HG03135 (cell line): ENCODE measurements at regions not wholly inside any gene's neighbourhood (a gene's known extent, or its start where the extent isn't known, plus 50 kb on each side); places are given as distances from the start of the nearest gene placed in this dataset.

ENCODE experiments used
- ATAC-seq: cut with Tn5 transposase; IDR thresholded peaks from one replicate; pipeline ENCODE4 v1.9.1; 2021; ENCODE audit warnings: mild to moderate bottlenecking, moderate library complexity; ENCODE audit not compliant: unreplicated experiment

DNA sequence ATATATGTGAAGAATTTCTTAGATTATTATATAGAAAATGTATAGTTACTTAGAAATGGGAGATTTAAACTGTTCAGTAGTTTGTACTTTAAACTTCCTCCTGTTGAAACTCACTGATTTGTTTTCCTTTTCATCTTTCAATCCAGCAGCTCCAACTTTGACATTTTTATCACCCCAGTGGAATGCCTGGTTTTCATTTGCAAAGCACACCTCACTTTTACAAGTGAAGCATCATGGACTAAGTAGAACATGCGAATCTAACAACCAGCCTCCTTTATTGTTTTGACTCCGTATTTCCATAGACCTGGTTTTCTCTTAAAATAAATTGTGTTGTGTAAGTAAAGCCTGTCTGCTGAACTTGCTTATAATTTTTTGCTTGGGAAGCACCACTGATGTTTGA, 97.8 kb upstream of the ROBO2 start:
- ATAC-seq = no peak

DNA sequence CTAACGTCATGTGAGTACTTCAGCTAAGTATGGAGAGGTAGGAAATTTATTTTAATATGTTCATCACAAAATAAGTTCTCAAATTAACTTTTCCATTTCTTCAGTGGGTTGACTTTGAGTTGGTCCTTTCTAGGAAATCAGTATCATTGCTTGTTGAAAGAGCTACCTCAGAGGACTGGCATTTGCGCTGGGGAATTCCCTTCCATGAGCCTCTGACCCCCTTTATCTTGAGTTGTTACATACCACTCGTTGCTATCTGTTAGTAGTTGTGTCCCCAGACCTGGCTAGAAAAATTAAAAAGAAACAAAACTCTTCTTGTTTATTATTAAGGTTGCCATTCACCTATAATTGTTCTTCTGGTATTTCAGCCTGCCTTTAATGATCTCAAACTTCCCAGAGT, 96.8 kb upstream of the ROBO2 start:
- no peak for ATAC-seq

DNA sequence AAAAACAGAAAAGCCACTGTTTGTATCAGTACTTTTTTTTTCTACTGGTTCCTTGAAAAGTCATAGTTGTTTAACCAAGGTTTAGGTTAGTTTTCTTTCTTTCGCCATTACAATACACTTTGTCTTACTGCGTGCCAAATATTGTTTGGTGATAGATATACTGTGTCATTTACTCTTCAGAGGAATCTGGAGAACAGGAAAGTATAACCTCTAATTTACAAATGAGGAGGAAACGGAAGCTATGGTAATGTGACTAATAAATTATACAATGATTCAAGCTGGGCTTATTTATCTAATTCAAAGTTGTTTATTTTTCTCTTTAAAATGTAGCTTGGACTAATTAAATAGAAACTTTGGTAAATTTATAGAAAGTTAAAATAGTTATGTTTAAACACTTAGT, 96.2 kb upstream of the ROBO2 start:
- ATAC-seq = no peak

DNA sequence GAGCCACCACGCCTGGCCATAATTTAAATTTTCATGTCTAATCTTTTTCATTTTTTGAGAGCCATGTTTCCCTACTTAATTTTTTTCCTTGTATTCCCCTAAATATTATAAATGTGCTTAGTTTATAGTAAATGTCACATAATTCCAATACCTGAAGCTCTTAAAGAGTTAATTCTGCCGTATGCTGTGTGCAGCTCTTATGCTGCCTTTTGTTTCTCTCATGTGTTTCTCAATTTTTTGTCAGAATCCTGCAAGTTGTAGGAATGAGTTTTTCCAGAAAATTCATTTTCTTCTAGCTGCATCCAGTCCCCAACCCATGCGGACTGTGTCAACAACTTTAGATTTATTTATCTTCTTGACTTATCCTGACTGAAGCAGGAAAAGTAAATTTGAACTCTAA, 90.9 kb upstream of the ROBO2 start:
- no peak for ATAC-seq

DNA sequence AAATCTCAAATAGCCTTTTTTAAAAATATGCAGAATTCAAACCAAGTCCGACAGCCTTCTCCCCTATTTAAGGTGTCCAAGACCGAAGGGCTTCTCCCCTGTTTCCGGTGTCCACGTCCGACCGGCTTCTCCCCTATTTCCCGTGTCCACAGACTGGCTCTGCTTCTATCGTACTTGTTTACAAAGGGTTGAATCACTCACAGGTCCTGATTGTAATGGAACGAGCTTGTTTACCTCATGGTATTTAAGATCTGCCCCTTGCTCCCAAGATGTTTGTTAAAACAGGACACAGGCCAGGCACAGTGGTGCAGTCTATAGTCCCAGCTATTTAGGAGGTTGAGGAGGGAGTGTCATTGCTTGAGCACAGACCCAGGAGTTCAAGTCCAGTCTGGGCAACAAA, 90.4 kb upstream of the ROBO2 start:
- ATAC-seq = no peak

DNA sequence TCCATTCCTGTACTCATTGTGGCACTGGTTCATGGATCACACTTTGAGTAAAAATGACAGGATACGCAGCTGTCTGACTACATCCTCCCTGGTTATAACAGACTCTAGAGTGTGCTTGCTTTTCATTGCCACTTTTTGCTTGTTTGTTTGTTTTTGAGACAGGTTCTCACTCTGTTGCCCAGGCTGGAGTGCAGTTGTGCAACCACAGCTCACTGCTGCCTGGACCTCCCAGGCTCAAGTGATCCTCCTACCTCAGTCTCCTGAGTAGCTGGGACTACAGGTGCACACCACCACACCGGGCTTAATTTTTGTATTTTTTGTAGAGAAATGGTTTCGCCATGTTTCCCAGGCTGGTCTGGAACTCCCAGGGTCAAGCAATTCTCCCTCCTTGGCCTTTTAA, 89.3 kb upstream of the ROBO2 start:
- no peak for ATAC-seq

DNA sequence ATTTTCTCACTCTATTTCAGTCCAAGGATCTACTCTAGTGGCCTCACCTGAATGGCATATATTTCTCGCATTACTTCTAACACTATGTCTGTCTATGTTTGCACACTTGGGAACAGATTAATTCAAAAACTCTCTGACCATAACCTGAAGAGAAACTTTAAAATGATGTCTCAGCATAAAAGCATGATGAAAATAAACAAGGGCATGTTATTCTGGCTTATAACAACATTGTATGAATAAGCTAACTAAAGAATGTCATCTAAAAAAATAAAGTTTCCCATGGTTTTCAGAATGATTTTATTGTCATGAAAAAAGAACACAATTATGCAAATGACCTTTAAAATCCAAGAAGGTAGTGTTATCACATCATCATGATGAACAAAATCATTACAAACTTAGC, 85.5 kb upstream of the ROBO2 start:
- ATAC-seq = no peak

DNA sequence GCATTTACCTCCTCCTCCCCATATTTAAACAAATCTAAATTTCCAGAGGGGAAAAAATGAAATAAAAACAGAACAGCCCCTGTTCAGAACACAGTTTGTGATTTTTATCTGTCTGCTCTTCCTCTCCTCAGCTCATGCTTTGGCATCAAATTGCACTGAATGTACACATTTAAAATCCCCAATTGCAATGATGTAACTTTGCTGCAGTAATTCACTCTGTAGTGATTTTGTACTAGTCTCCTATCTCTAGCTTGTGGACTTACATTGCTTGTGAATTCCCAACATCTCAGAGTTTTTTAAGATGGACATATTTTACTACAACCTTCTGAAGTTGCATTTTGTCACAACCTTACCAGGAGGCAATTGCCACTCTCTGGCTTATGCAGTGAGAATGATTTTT, 81.6 kb upstream of the ROBO2 start:
- ATAC-seq = no peak

DNA sequence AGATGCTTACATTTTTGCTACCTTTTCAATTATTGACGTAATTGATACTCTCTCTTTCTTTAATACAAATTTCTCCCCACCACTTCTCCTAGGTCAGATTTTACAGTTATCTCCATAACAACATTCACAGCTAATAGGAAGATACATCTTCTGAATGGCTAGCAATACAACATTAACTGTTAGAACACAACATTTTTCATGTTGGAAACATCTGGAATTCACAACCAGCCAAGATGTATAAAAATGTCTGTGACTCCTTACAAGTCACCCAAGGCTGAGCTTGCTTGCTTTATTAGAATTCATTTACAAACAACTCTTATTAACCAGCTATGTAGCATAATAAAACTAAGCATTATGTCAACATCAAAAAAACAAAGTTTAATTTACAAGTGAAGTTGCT, 81.0 kb upstream of the ROBO2 start:
- ATAC-seq = no peak

DNA sequence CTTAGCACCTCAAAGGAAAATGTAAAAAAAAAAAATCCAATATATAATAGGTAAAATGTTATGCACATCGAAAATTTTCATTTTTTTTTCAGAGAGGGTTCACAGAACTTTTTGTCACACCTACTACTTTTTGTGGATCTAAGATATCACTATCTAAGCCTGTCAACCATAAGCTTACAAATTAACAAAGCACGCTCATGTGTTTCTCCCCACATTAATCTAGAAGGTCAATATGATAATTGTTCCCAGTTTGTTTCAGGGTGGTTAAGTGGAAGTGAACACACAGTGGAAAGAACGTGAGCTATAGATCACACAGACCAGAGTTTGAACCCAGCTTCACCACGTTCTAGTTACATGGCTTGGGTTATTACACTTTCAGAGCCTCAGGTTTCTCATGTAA, 78.6 kb upstream of the ROBO2 start:
- ATAC-seq = no peak

DNA sequence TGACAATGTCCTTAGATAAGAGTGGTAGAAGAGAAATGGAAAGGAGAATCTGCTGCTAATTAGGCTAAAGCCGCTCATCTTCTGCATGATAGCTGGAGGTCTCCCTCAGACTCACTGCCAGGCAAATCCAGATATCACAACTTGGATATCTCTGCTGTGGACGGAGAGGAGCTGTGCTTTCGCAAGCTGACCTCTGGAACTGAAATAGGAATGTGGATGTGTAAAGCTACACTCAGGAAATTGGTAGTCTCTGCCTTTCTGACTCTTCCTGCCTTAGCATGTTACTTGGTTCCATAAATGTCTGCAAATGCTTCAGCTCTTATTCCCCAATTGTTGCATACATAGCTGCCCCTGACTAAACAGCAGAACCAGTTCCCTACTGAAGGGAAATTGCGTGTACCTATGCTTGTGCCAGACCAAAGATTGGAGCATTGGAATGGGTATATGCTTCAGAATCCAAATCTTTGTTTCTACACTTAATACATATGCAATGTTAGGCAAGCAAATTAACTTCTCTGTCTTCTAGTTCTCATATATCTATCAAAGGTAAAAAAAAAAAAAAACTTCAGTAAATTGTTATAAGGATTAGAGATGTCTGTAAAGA, 74.7 kb upstream of the ROBO2 start:
- no peak for ATAC-seq

DNA sequence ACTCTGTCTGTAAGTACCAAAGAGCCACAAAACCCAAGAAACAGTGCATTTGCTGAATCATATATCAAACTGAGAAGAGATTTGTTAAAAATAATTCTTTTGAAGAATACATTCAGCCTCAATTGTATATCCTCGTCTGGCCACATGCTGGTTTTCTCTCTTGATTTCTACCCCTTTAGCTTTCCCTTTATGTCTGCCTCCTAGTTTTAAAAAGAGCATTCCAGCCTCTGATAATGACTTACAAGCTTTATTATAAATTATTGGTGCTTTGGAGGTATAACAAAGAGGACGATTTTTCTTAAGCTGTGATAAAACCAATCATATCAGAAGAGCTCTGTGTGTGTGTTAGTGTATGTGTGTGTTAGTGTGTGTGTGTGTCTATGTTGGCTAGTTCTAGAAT, 70.4 kb upstream of the ROBO2 start:
- no peak for ATAC-seq

DNA sequence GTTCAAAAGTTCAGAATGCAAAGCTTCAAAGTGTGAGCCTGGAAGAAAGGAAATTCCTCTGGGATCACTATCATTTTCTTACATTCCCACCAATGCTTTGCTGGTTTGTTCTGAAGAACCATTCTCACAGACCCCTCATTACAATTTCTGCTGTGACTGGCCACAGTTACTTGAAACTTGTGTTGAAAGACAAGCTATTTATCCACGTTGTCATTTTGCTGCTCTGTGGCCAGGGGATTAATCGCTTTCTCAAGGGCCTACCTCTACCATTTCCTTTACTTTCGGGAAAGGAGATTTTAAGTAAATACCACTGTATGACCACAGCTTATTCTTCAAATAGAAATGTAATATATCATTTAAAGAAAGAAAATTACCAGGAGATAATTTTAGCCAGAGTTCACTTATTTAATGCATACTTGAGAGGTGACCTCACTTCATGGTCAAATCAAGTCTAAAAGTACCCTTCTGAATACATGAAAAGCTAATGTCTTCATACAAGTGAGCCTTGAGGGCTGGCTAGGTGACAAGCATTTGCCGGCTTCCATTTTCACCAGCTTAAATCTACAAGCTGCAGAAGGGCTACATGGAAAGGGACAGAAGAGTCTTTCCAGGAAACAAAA, 69.8 kb upstream of the ROBO2 start:
- ATAC-seq = no peak

DNA sequence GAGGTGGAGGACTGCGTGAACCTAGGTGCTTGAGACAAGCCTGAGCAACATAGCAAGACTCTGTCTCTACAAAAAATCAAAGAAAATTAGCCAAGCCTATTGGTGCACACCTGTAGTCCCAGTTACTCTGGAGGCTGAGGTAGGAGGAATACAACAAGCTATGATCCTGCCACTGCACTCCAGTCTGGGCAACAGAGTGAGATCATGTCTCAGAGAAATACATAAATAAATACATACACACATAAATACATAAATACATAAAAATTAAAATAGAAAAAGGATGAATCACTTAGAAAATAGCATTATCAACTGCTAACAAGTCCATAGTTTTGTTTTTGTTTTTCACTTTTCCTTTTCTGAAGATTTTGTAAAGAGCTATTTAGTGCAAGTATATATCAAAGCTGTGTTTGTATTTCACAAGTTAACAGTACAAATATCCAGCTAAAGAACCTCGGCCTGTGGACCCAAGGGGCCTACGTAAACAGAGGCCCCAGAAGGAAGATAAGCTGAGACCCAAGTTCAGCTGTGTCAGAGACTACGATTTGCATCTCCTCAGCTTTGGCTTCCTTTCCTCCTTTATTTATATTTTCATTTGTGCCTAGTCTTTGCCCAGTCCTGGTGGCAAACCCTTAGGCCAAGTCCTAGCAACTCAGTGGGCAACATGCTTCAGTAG, 67.1 kb upstream of the ROBO2 start:
- no peak for ATAC-seq

DNA sequence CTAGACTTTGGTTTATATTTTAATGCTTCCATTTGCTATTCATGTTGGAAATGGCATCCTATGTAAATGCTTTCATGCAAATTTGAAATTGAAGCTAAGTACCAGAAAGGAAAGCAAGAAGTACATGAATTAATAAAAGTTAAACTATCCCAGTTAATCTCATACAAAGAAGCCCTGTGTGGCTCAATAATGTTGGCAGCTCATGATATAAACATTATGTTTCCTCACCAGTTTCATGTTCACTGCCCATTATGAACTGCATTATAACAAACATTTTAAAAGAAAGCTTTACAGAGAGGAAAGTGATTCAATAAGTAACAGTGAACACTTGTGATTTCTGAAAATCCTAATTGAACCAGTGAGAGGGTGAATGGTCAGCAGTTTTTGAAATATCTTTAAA, 62.9 kb upstream of the ROBO2 start:
- no peak for ATAC-seq

DNA sequence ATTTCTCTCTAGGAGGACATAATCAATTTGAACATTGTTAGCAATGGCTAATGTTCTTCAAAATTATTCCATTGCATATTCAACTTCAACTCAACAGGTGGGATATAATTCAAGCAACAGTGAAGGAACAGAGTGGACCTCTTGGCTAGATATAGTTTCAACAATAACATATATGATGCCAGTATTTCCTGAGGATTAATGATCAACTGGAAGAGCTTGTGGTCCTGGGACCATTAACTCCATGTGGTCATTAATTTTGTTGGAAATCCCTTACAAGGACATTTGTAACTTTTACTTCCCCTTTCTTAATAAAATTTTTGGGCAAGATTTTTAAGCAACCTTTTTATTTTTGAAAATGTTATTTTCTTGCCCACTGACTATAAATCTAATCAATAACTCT, 54.3 kb upstream of the ROBO2 start:
- no peak for ATAC-seq

DNA sequence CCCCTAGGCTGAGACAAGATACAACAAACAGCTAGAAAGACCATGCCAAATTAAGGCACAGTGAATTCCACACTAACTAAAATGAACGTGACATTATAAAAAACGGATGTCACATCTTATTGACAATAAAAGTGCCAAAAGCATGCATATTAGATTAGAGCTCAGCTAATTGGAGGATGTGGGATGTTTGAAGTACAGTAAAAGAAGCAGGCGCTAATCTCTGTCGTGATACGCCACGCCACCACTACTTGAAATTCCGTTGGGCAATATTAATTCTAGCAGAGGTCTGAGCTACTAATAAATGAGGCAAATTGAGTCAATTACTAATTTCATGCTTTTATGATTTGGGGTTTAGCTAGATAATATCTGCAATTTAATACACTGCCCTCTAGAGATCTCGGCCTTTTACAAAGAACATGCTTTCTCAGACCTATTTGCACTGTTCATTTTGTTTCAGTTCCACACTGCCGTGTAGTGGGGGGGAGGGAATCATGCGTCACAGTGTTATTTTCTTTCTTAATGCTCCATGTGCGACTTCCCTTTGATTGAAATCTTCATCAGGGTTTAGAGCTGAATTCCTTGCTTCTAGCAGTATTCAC, 52.9 kb upstream of the ROBO2 start:
- no peak for ATAC-seq
